ENCODE measurements at regions not wholly inside any gene's neighbourhood (a gene's known extent, or its start where the extent isn't known, plus 50 kb on each side); places are given as distances from the start of the nearest gene placed in this dataset.
"Not testable (repeated sequence)": the region's sequence is repeated elsewhere in the genome, so short reads cannot be mapped to it uniquely, and the experiment has no call there.

DNA sequence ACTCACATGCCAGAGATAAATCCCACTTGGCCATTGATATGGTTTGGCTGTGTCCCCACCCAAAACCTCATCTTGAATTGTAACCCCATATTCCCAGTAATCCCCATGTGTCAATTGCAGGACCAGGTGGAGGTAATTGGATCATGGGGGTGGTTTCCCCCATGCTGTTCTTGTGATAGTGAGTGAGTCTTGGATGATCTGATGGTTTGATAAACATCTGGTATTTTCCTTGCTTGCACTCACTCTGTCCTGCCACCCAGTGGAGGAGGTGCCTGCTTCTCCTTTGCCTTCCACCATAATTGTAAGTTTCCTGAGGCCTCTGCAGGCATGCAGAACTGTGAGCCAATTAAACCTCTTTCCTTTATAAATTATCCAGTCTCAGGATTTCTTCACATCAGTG, 50.4 kb upstream of the B3GAT2 start:
- not testable (repeated sequence) for H3K9ac ChIP-seq (ENCODE audit: low read depth, low read length); H3K36me3 ChIP-seq (ENCODE audit: insufficient read depth, low read depth, low read length); H3K27me3 ChIP-seq (ENCODE audit: insufficient read depth, low read length); H3K4me1 ChIP-seq (ENCODE audit: insufficient read depth, low read length); H3K27ac ChIP-seq (ENCODE audit: low read length); H3K9me3 ChIP-seq (ENCODE audit: insufficient read depth, low read depth, low read length); H3K4me3 ChIP-seq (ENCODE audit: low read length)

DNA sequence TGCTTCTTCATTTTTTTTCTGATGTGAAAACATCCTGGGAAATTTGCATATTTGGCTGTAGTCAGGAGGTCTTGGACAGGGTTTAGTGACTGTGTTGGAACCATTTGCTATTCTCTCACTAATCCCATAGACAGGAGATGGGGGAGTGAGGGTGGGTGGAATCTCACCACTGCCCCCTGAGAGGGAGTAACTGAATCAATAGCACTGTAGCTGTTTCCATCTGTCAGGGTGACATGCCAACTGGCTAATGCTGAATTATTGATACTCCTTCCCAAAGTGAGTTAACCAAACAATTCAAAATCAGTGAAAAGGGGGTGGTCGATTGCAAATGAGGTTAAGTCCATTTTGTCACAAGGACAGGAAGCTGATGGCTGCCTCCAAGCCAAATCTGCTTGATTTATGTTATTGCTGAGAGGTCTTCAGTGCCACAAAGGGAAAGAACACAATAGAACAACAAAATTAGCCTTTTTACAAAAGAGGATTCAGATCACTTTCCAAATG, 55.1 kb upstream of the B3GAT2 start:
- H3K4me3 ChIP-seq (ENCODE audit: low read length) = no peak overlapping the region
- 0 out of 2 replicates have a peak, but pooled peaks cover 3% of the 10 kb centered on the region for H3K4me1 ChIP-seq (ENCODE audit: insufficient read depth, low read length)
- H3K36me3 ChIP-seq (ENCODE audit: insufficient read depth, low read depth, low read length) = no peaks in the 10 kb centered on the region
- no peaks in the 10 kb centered on the region for H3K9me3 ChIP-seq (ENCODE audit: insufficient read depth, low read depth, low read length)
- H3K27me3 ChIP-seq (ENCODE audit: insufficient read depth, low read length) = no peaks in the 10 kb centered on the region
- no peak overlapping the region for H3K9ac ChIP-seq (ENCODE audit: low read depth, low read length)
- H3K27ac ChIP-seq (ENCODE audit: low read length) = no peak overlapping the region

DNA sequence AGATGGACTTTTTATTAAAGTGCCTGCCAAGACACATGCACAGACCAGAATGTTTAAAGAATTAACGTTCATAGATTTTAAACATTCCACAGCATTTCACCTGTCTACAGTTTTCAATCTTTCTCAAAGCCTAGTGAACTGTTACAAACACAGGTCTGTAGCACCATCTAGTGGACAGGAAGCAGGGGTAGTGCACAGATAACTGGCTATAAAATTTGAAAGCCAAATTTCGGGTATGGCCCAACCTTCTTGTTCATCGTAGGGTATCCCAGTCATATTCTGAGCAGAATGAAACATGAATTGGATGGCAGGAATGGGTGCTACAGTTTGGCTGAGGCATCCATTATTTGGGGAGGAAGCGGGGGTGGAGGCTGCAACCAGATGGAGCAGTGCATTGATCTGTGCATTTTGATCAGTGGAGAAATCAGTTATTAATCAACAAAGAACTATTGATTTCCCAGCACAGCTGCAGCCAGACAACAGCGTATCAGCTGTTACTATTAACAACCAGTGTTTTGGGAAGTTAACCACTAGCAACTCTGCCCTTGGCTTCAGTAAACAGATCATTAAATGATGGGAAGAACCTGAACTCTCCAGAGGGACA, 56.1 kb upstream of the B3GAT2 start:
- Histone ChIP-seq H3K36me3 (ENCODE audit: insufficient read depth, low read depth, low read length) (no peaks in the 10 kb centered on the region), H3K4me1 (ENCODE audit: insufficient read depth, low read length) (0 out of 2 replicates have a peak, but pooled peaks cover 3% of the 10 kb centered on the region), H3K27me3 (ENCODE audit: insufficient read depth, low read length) (no peaks in the 10 kb centered on the region), H3K9ac (ENCODE audit: low read depth, low read length) (no peak overlapping the region), H3K27ac (ENCODE audit: low read length) (no peak overlapping the region), H3K9me3 (ENCODE audit: insufficient read depth, low read depth, low read length) (no peaks in the 10 kb centered on the region), H3K4me3 (ENCODE audit: low read length) (no peak overlapping the region)

DNA sequence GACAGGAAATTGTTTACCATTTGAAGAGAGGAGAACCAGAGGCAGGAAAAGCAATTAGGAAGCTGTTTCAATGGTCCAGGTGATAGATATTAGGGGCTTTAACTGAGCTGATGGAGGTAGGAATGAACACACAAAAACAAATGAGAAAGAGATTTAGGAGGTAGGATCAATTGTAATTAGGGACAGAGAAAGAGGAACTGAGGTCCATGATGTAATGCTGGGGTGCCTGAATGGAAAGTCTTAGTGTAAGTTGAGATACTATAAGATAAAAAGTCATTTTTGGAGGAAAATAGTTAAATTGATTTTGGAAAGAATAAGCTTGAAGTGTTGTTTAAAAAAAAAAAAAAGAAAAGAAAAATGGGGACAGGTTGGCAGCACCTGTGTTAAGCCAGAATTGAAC, 58.5 kb upstream of the B3GAT2 start:
- Histone ChIP-seq H3K27me3 (ENCODE audit: insufficient read depth, low read length) (no peaks in the 10 kb centered on the region), H3K4me1 (ENCODE audit: insufficient read depth, low read length) (0 out of 2 replicates have a peak, but pooled peaks cover 3% of the 10 kb centered on the region), H3K4me3 (ENCODE audit: low read length) (no peak overlapping the region), H3K9me3 (ENCODE audit: insufficient read depth, low read depth, low read length) (no peaks in the 10 kb centered on the region), H3K36me3 (ENCODE audit: insufficient read depth, low read depth, low read length) (no peaks in the 10 kb centered on the region), H3K9ac (ENCODE audit: low read depth, low read length) (no peak overlapping the region), H3K27ac (ENCODE audit: low read length) (no peak overlapping the region)

DNA sequence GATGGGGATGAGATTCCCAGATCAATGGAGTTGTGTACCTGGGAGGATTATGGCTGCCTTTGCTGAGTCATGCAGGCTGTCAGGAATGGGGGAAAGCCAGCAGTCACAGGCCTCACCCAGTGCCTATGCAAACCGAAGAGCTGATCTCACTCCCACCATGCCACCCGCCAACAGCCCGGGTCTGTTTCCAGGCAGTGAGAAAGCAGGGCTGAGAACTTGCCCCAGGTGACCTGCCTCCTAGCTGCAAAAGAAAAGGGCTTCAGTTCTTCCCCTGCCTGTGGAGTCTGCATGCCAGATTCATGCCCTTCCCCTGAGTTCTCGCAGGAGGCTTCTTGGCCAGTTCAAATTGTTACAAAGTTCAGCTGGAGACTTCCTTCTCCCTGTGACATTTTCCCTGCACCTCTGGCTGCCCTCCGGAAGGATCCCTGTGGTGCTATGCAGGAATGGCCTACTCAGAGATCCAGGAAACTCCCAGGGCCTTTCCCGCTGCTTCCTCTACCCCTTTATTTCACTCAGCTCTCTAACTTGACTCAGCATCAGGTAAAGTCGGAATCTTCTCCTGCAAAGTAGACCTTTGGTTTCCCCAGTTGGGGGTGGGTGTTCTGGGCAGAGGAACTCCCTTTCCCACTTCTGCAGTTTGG, 71.5 kb upstream of the B3GAT2 start:
- Histone ChIP-seq H3K4me3 (ENCODE audit: low read length) (no peak overlapping the region), H3K9ac (ENCODE audit: low read depth, low read length) (no peak overlapping the region), H3K9me3 (ENCODE audit: insufficient read depth, low read depth, low read length) (no peaks in the 10 kb centered on the region), H3K36me3 (ENCODE audit: insufficient read depth, low read depth, low read length) (no peaks in the 10 kb centered on the region), H3K27me3 (ENCODE audit: insufficient read depth, low read length) (no peaks in the 10 kb centered on the region), H3K27ac (ENCODE audit: low read length) (no peak overlapping the region), H3K4me1 (ENCODE audit: insufficient read depth, low read length) (peaks cover 2% of the 10 kb centered on the region; the same call in 1 of the 2 replicates)

DNA sequence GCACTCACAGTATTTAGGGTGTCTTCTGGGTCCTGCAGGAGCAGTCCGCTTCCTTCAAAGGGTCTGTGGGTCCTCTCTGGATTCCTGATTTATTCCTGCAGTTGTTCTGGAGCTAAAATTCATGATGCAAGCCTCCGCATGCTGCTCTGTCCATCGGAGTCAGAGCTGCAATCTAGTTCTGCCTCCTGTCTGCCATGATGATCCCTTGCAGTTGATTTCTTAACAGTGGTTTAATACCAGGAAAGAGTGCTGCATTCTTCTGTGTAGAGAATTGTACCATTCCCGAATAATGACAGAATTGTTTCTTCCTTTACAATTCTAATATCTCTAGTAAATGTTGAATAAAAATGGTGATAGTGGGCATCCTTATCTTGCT, 72.0 kb upstream of the B3GAT2 start:
- H3K27ac ChIP-seq (ENCODE audit: low read length) = no peak overlapping the region
- H3K4me1 ChIP-seq (ENCODE audit: insufficient read depth, low read length) = peaks cover 2% of the 10 kb centered on the region; the same call in 1 of the 2 replicates
- H3K27me3 ChIP-seq (ENCODE audit: insufficient read depth, low read length) = no peaks in the 10 kb centered on the region
- no peak overlapping the region for H3K4me3 ChIP-seq (ENCODE audit: low read length)
- no peaks in the 10 kb centered on the region for H3K36me3 ChIP-seq (ENCODE audit: insufficient read depth, low read depth, low read length)
- H3K9ac ChIP-seq (ENCODE audit: low read depth, low read length) = no peak overlapping the region
- H3K9me3 ChIP-seq (ENCODE audit: insufficient read depth, low read depth, low read length) = no peaks in the 10 kb centered on the region

DNA sequence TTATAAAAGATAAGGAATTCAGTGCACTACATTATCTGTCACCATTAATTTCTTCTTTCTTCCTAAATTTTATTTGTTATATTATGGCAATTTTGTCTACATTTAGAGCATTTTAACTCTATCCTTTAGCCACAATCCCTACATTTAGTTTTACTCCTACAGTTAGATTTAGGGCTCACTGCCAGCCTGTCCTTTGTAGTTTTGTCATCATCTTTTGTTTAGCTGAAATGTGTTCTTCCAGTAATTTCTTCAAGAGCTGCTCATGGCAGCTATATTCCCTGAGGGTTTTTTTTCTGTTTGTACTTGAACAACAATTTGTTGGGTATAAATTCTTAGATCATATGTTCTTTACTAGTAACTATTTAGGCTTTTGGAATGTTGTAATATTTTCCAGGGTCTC, 72.7 kb upstream of the B3GAT2 start:
- Histone ChIP-seq H3K4me3 (ENCODE audit: low read length) (no peak overlapping the region), H3K9me3 (ENCODE audit: insufficient read depth, low read depth, low read length) (no peaks in the 10 kb centered on the region), H3K9ac (ENCODE audit: low read depth, low read length) (no peak overlapping the region), H3K4me1 (ENCODE audit: insufficient read depth, low read length) (peaks cover 2% of the 10 kb centered on the region; the same call in 1 of the 2 replicates), H3K27me3 (ENCODE audit: insufficient read depth, low read length) (no peaks in the 10 kb centered on the region), H3K27ac (ENCODE audit: low read length) (no peak overlapping the region), H3K36me3 (ENCODE audit: insufficient read depth, low read depth, low read length) (no peaks in the 10 kb centered on the region)

DNA sequence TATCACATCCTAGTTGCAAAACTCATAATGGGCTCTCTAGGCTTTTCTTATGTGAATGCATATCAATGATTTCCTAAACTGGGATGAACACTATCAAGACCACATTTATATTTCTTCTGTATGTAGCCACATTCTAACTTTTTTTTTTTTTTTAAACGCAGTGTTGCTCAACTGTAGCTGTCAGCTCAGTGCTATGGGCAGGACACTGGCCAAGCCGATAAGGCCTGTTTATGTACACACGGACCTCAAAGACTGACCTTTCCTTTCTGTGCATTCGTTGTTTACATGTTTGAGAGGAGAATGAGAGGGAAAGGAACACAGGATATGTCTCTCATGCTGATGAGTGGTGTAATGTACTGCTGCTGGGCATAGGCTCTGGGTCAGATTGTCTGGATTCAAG, 75.1 kb upstream of the B3GAT2 start:
- Histone ChIP-seq H3K27me3 (ENCODE audit: insufficient read depth, low read length) (no peaks in the 10 kb centered on the region), H3K9ac (ENCODE audit: low read depth, low read length) (no peak overlapping the region), H3K27ac (ENCODE audit: low read length) (no peak overlapping the region), H3K36me3 (ENCODE audit: insufficient read depth, low read depth, low read length) (no peaks in the 10 kb centered on the region), H3K9me3 (ENCODE audit: insufficient read depth, low read depth, low read length) (no peaks in the 10 kb centered on the region), H3K4me3 (ENCODE audit: low read length) (no peak overlapping the region), H3K4me1 (ENCODE audit: insufficient read depth, low read length) (peaks cover 2% of the 10 kb centered on the region; the same call in 1 of the 2 replicates)

DNA sequence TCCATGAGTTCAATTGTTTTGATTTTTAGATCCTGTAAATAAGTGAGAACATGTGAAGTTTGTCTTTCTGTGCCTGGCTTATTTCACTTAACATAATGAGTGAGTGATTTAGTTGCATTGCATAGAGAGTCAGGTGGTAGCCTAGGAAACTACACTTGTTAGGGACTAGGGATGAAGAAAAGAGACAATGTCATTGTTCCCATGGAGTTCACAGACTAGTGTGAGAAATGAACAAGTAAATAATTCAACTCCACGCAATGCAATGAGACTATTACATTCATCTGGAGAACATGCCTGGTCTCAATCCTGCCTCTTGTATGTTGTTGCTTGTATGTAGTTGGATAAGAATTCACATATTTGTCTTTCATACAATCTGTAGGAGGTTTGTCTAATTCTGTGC, 76.3 kb upstream of the B3GAT2 start:
- Histone ChIP-seq H3K27me3 (ENCODE audit: insufficient read depth, low read length) (no peaks in the 10 kb centered on the region), H3K4me3 (ENCODE audit: low read length) (no peak overlapping the region), H3K27ac (ENCODE audit: low read length) (no peak overlapping the region), H3K4me1 (ENCODE audit: insufficient read depth, low read length) (peaks cover 2% of the 10 kb centered on the region; the same call in 1 of the 2 replicates), H3K36me3 (ENCODE audit: insufficient read depth, low read depth, low read length) (no peaks in the 10 kb centered on the region), H3K9me3 (ENCODE audit: insufficient read depth, low read depth, low read length) (no peaks in the 10 kb centered on the region), H3K9ac (ENCODE audit: low read depth, low read length) (no peak overlapping the region)

DNA sequence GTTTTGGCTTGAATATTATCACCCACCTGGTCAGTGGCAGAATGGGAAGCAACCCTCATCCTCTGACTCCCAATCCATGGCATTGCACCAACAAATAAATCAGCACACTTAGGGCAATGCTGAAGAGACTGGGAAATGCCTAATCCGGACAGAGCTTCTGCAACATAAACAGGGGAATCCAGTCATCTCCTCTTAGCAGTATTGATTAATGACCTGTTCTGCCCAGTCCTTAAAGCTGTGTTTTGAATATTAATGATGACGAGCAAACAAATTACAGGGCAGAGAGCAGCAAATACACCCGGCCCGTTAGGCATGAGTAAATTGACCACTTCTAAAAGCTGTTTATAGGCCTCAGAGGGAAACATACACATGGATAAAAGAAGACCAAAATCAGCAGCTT, 77.0 kb upstream of the B3GAT2 start:
- H3K36me3 ChIP-seq (ENCODE audit: insufficient read depth, low read depth, low read length) = no peaks in the 10 kb centered on the region
- no peak overlapping the region for H3K4me3 ChIP-seq (ENCODE audit: low read length)
- H3K27ac ChIP-seq (ENCODE audit: low read length) = no peak overlapping the region
- H3K4me1 ChIP-seq (ENCODE audit: insufficient read depth, low read length) = no peaks in the 10 kb centered on the region
- no peaks in the 10 kb centered on the region for H3K9me3 ChIP-seq (ENCODE audit: insufficient read depth, low read depth, low read length)
- H3K27me3 ChIP-seq (ENCODE audit: insufficient read depth, low read length) = no peaks in the 10 kb centered on the region
- no peak overlapping the region for H3K9ac ChIP-seq (ENCODE audit: low read depth, low read length)

DNA sequence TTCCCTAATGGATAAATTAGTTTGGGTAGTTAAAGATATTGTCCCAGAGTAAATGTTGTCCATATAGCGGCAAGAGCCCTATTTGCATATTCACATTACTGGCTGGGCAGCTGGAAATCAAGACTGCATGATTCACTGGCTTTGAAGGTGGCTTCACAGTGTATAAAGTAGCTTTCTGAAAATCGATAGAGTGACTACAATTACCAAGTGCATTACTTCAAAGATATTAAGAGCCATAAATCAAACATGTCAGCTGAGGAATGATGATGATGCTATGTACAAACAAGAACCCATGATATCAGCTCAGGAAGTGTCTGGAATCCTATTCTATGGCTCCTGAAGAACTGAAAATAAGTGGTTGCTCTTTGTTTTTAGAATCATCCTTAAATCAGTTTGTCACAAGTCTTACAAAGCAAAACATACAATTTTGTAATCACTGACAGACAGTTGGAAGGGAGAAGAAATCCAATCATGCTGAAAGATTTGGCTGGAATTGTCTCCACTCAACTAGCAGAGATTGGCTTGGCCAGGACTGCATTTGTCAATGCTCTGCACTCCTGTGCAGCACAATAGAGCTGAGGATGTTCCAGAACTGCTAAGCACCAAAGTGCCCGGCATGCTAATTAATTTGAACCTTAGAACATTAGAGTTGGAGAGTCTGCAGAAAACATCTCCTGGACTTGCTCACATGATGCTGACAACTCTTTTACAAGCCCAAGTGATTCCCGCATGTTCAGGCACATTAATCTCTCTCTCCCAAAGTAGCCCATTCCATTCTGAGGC, 77.9 kb upstream of the B3GAT2 start:
- no peak overlapping the region for H3K9ac ChIP-seq (ENCODE audit: low read depth, low read length)
- no peaks in the 10 kb centered on the region for H3K27me3 ChIP-seq (ENCODE audit: insufficient read depth, low read length)
- no peak overlapping the region for H3K4me3 ChIP-seq (ENCODE audit: low read length)
- no peaks in the 10 kb centered on the region for H3K4me1 ChIP-seq (ENCODE audit: insufficient read depth, low read length)
- H3K27ac ChIP-seq (ENCODE audit: low read length) = no peak overlapping the region
- H3K36me3 ChIP-seq (ENCODE audit: insufficient read depth, low read depth, low read length) = no peaks in the 10 kb centered on the region
- H3K9me3 ChIP-seq (ENCODE audit: insufficient read depth, low read depth, low read length) = no peaks in the 10 kb centered on the region

DNA sequence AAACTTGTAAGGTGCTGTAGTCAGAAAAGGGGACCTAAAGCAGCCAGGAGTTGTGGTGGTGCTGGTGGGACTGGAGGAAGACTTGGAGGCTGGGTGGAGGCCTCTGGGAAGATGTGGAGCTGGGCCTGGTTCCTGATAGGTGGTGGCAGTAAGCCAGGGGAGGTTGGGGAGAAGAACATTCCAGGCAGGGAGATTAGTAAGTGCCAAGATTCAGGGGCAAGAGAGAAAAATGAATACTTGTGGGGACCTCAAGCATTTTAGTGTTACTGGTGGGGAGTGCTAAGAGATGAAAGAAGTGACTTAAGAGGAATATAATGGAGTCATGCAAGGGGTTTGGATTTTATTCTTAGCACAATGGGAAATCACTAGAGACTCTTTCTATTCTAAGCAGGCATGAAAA, 79.0 kb upstream of the B3GAT2 start:
- H3K27ac ChIP-seq (ENCODE audit: low read length) = no peak overlapping the region
- H3K9ac ChIP-seq (ENCODE audit: low read depth, low read length) = no peak overlapping the region
- no peak overlapping the region for H3K4me3 ChIP-seq (ENCODE audit: low read length)
- H3K9me3 ChIP-seq (ENCODE audit: insufficient read depth, low read depth, low read length) = no peaks in the 10 kb centered on the region
- H3K4me1 ChIP-seq (ENCODE audit: insufficient read depth, low read length) = no peaks in the 10 kb centered on the region
- H3K36me3 ChIP-seq (ENCODE audit: insufficient read depth, low read depth, low read length) = no peaks in the 10 kb centered on the region
- H3K27me3 ChIP-seq (ENCODE audit: insufficient read depth, low read length) = no peaks in the 10 kb centered on the region
